Natural killer cell treated with Interleukin-12 subunit alpha and Interleukin-12 subunit beta and Interleukin-15 and Interleukin-18, amount 100 ng/mL, for 72 hours (primary cell): ENCODE measurements at regions not wholly inside any gene's neighbourhood (a gene's known extent, or its start where the extent isn't known, plus 50 kb on each side); places are given as distances from the start of the nearest gene placed in this dataset.
"Not testable (repeated sequence)": the region's sequence is repeated elsewhere in the genome, so short reads cannot be mapped to it uniquely, and the experiment has no call there.

Source experiments
- ATAC-seq, 2 donors: fragments of 150-1000 bp; cut with Tn5 transposase in 1 of 2; sonication (Bioruptor Pico), chemical (Tn5 transposase) in 1 of 2; 2 replicates each; pipeline ENCODE4 v1.10.0; 2021
- DNase-seq: peaks from one replicate; pipeline ENCODE4 v3.0.0; 2022; ENCODE audit warnings: low spot score
- H3K27ac Mint-ChIP-seq, 2 donors: 1 replicate in 1 of 2; 2 replicates in 1 of 2; pipeline ENCODE4 v1.8.0; 2022; ENCODE audit warnings: mixed read lengths in 2 of 2, mild to moderate bottlenecking in 1 of 2, moderate library complexity in 1 of 2
- H3K27me3 Mint-ChIP-seq, 2 donors: 1 replicate in 1 of 2; 2 replicates in 1 of 2; pipeline ENCODE4 v1.8.0; 2022; ENCODE audit warnings: mixed read lengths in 2 of 2
- H3K36me3 Mint-ChIP-seq: one replicate; pipeline ENCODE4 v1.8.0; 2022; ENCODE audit warnings: mixed read lengths
- H3K4me1 Mint-ChIP-seq, 2 donors: 1 replicate in 1 of 2; 2 replicates in 1 of 2; pipeline ENCODE4 v1.8.0; 2022; ENCODE audit warnings: low read depth in 2 of 2, mixed read lengths in 2 of 2, mild to moderate bottlenecking in 1 of 2
- H3K4me3 Mint-ChIP-seq: one replicate; pipeline ENCODE4 v1.8.0; 2022; ENCODE audit warnings: mixed read lengths
- H3K9me3 Mint-ChIP-seq: 2 replicates; pipeline ENCODE4 v1.8.0; 2022; ENCODE audit warnings: mixed read lengths

DNA sequence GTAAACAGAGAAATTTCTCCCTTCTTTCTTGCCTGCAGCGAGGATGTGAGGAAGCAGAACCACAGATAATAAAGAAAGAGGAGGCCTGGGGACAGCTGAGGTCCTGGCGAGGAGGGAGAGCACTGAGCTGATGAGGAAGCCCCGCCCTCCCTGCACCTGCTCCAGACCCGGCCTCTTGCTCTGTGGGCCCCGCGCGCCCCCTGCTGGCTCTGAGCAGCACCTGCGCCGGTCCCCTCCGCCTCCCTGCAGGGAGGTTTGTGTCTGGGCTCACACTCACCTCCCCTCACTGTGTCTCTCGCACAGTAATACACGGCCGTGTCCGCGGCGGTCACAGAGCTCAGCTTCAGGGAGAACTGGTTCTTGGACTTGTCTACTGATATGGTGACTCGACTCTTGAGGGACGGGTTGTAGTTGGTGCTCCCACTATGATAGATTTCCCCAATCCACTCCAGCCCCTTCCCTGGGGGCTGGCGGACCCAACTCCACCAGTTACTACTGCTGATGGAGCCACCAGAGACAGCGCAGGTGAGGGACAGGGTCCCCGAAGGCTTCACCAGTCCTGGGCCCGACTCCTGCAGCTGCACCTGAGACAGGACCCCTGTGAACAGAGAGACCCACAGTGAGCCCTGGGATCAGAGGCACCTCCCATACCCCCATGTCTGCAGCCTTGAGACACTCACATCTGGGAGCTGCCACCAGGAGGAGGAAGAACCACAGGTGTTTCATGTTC is 485.4 kb downstream of the TMEM121 start:
- not testable (repeated sequence) for H3K9me3 Mint-ChIP-seq, H3K36me3 Mint-ChIP-seq, H3K27me3 Mint-ChIP-seq, ATAC-seq
- peaks cover 48 to 51% of the 10 kb centered on the region in 2 donors for H3K4me1 Mint-ChIP-seq
- peak overlapping the region; percentile 92 to 97 for H3K27ac Mint-ChIP-seq
- DNase-seq = peak; percentile 64
- H3K4me3 Mint-ChIP-seq = peak overlapping the region; percentile 66

DNA sequence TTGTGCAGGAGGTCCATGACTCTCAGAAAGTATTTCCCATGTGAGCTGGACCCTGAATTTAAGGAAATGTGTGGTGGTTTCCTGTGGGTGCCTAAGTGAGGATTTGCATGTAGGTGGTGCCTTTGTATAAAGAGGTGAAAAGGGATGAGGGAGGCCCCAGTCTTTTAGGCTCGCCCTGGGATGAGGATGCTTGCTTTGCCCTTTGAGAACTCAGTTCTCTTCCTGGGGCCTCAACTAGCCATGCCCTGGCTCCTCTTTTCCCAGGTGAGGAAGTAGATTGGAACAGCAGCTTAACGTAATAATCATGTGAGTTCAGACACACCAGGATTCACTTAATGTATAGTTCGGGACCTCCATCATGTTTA is 486.0 kb downstream of the TMEM121 start:
- peak overlapping the region; percentile 92 to 97 for H3K27ac Mint-ChIP-seq
- not testable (repeated sequence) for ATAC-seq, H3K9me3 Mint-ChIP-seq, DNase-seq, H3K27me3 Mint-ChIP-seq, H3K36me3 Mint-ChIP-seq
- H3K4me1 Mint-ChIP-seq = peaks cover 46 to 48% of the 10 kb centered on the region in 2 donors
- H3K4me3 Mint-ChIP-seq = peak overlapping the region; percentile 66

DNA sequence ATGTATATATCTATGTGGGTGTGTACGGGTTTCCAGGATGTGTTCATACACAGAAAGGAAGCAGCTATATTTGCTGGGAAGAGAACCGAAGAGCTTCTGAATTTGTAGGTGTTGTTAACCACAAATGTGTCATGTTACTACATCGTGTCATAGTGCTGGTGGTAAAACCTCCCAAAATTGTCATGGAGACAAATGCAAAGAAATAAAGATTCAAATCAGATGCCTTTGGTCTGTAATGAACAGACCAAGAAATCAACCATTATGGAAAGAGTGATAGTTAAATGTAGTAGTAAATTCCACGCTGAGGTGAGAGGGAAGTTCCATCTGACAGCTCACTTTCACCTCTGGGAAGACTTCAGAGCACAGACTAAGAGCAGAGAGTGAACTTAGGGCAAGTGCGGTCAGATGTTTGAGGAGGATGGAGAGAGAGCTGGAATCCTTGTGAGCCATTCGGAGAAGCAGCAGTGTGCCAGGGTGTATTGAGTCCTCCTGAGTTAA is 487.5 kb downstream of the TMEM121 start:
- H3K27me3 Mint-ChIP-seq = no peaks in the 10 kb centered on the region
- H3K9me3 Mint-ChIP-seq = no peaks in the 10 kb centered on the region
- peaks cover 38 to 40% of the 10 kb centered on the region in 2 donors for H3K4me1 Mint-ChIP-seq
- no peaks in the 10 kb centered on the region for H3K36me3 Mint-ChIP-seq
- H3K27ac Mint-ChIP-seq = peak overlapping the region; percentile 92 to 97
- peak overlapping the region; percentile 85 for H3K4me3 Mint-ChIP-seq
- ATAC-seq (peak; percentile 91 to 93), DNase-seq (no peak)

DNA sequence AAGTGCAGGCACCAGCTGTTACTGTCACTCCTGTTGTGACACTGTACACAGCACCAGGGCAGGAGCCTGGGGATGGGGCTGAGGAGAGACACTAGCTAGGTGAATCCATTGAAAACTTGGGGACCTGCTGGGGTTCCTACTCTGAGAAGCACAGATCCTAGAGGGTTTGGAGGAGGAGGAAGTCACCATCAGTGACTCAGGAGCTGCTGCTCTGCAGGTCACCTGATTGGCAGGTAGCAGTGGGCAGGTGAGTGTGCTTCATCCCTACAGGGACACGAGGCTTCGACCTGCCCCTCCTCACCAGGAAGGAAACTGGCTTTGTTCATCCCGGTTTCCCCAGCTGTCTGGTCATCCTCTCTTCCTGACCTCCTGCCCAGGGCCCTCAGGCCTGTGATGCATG is 491.6 kb downstream of the TMEM121 start:
- not testable (repeated sequence) for H3K36me3 Mint-ChIP-seq, H3K4me3 Mint-ChIP-seq, H3K9me3 Mint-ChIP-seq, H3K27ac Mint-ChIP-seq, DNase-seq, H3K27me3 Mint-ChIP-seq, ATAC-seq
- H3K4me1 Mint-ChIP-seq = peaks cover 18 to 23% of the 10 kb centered on the region in 2 donors

DNA sequence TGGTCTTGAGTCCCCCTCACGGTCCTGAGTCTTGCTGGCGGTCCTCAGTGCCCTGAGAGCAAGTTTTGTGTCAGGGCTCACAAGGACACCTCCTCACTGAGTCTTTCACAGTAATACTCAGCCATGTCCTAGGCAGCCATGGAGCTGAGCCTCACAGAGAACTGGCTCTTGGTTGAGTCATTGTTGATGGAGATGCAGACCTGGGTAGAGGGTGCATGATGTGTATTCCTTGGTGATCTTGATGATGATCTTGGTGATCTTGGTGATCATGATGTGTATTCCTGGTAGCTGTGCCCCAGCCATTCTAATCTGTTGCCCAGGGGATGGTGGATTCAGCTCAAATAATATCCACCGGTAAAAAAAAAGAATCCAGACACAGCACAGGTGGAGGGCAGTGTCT is 495.4 kb downstream of the TMEM121 start:
- Mint-ChIP-seq H3K4me1 (peaks cover 0 to 17% of the 10 kb centered on the region in 2 donors), H3K36me3 (no peaks in the 10 kb centered on the region), H3K9me3 (no peaks in the 10 kb centered on the region), H3K27me3 (peaks cover 0 to 2% of the 10 kb centered on the region in 2 donors), H3K27ac (peak overlapping the region in 1 of 2 donors; percentile 11), H3K4me3 (no peak overlapping the region)
- DNase-seq (no peak), ATAC-seq (no peak)

DNA sequence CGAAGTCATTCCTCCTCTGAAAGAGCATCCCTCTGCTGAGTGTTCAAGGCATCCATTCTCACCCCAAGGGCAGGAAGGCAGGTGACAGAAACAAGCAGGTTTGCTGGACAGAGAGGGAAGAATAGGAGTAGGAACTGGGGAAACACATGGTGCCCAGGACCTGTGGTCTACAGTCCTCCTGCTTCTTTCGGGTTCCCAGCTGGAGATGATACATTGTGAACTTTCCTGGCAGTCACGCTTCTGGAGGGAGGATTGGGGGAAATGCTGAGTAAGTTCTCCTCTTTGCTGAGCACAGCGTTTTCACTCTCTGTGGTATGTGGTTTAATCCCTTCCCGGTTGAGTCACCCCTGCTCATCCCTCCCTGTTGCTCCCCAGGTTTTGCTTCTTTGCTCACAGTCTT is 496.3 kb downstream of the TMEM121 start:
- peak overlapping the region in 1 of 2 donors; percentile 11 for H3K27ac Mint-ChIP-seq
- not testable (repeated sequence) for DNase-seq, H3K27me3 Mint-ChIP-seq, H3K36me3 Mint-ChIP-seq, ATAC-seq, H3K9me3 Mint-ChIP-seq, H3K4me3 Mint-ChIP-seq
- H3K4me1 Mint-ChIP-seq = peaks cover 0 to 17% of the 10 kb centered on the region in 2 donors

DNA sequence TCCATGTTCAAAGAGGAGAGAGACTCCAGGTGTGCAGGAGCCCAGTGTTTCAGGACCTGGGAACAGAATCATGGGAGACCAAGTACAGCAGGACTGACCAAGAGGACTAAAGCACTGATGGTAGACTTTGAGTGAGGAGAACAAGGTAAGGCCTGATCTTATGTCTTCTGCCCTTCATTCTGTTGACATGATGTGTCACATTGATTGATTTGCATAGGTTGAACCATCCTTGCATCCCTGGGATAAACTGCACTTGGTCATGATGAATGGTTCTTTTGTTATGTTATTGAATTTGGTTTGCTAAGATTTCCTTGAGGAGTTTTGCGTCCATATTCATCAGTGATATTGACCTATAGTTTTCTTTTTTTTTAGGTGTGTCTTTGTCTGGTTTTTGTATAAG is 497.0 kb downstream of the TMEM121 start:
- ATAC-seq (no peak), DNase-seq (no peak)
- H3K4me1 Mint-ChIP-seq = peaks cover 0 to 20% of the 10 kb centered on the region in 2 donors
- no peaks in the 10 kb centered on the region for H3K9me3 Mint-ChIP-seq
- no peak overlapping the region for H3K4me3 Mint-ChIP-seq
- H3K27ac Mint-ChIP-seq = no peak overlapping the region
- H3K27me3 Mint-ChIP-seq = peaks cover 0 to 4% of the 10 kb centered on the region in 2 donors
- H3K36me3 Mint-ChIP-seq = no peaks in the 10 kb centered on the region

DNA sequence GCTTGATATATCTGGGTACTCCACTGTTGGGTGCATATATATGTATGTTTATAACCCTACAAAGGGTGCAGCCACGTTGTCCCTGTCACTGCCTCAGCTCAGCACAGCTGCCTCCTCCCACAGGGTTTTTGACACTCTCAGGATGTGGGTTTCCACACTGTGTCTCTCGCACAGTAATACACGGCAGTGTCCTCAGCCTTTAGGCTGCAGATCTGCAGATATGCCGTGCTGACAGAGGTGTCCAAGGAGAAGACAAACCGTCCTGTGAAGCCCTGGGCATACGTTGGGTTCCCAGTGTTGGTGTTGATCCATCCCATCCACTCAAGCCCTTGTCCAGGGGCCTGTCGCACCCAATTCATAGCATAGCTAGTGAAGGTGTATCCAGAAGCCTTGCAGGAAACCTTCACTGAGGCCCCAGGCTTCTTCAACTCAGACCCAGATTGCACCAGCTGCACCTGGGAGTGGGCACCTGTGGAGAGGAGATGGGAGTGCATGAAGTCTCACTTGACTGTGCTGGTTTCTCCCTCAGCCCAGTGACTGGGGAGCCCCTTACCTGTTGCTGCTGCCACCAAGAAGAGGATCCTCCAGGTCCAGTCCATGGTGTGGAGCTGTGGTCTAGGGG is 498.7 kb downstream of the TMEM121 start:
- DNase-seq (no peak), ATAC-seq (peak in 1 of 2 donors; percentile 84)
- Mint-ChIP-seq H3K27ac (peak overlapping the region in 1 of 2 donors; percentile 34), H3K27me3 (peaks cover 0 to 6% of the 10 kb centered on the region in 2 donors), H3K4me1 (peaks cover 0 to 17% of the 10 kb centered on the region in 2 donors), H3K4me3 (no peak overlapping the region), H3K36me3 (no peaks in the 10 kb centered on the region), H3K9me3 (no peaks in the 10 kb centered on the region)

DNA sequence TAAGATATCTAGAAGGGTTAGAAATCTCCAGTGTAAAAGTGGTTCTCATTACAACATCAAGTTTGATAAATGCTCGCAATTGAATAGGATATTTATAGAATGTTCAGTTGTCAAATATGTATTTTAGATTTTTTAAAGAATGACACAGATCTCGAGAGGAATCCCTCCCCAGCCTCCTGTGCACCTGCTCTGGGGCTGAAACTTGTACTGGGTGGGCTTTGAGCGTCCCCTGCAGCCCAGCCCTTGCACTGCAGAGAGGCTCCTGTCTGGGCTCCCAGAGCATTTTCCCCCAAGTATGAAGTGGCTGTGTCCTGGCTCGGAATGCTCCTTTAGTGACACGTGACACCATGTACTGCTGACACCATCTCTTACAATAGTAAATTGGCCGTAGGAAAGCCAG is 499.6 kb downstream of the TMEM121 start:
- DNase-seq (no peak), ATAC-seq (no peak)
- H3K9me3 Mint-ChIP-seq = no peaks in the 10 kb centered on the region
- H3K27me3 Mint-ChIP-seq = peaks cover 0 to 6% of the 10 kb centered on the region in 2 donors
- H3K27ac Mint-ChIP-seq = no peak overlapping the region
- H3K4me1 Mint-ChIP-seq = peaks cover 0 to 17% of the 10 kb centered on the region in 2 donors
- H3K36me3 Mint-ChIP-seq = no peaks in the 10 kb centered on the region
- no peak overlapping the region for H3K4me3 Mint-ChIP-seq

DNA sequence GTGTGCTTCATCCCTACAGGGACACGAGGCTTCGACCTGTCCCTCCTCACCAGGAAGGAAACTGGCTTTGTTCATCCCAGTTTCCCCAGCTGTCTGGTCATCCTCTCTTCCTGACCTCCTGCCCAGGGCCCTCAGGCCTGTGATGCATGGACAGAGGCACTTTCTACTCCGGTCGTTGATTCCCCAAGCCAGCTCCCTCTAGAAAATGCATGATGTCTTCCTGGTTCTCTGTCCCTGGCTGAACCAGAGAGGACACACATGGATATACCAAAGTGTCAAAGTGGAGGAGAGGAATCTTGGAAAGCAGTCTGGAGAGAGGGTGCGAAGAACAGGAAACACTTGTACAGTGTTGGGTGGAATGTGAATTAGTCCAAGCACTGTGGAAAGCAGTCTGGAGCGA is 501.4 kb downstream of the TMEM121 start:
- not testable (repeated sequence) for H3K36me3 Mint-ChIP-seq, H3K27me3 Mint-ChIP-seq, H3K4me3 Mint-ChIP-seq, H3K9me3 Mint-ChIP-seq, ATAC-seq, DNase-seq
- Mint-ChIP-seq H3K4me1 (peaks cover 0 to 14% of the 10 kb centered on the region in 2 donors), H3K27ac (peak overlapping the region in 1 of 2 donors; percentile 65)

DNA sequence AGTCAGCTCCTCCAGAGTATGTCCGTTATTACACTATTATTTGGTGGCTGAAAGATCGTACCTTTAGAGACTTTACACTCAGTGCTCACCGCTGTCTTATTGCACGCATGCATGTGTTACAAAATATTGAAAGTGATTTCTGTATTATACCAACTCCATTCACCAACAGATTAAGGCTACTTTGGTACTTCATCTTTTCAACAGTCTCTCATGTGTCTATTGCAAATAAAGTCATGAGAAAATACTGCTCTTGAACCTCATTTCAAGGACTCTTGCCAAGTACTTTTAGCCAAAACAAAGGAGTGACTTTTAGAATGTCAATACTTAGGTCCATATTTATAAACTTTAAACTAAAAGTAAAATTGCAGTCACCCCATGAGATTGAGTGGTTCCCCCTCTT is 503.6 kb downstream of the TMEM121 start:
- no peak overlapping the region for H3K4me3 Mint-ChIP-seq
- no peaks in the 10 kb centered on the region for H3K36me3 Mint-ChIP-seq
- ATAC-seq (no peak), DNase-seq (no peak)
- peaks cover 0 to 5% of the 10 kb centered on the region in 2 donors for H3K4me1 Mint-ChIP-seq
- H3K9me3 Mint-ChIP-seq = no peaks in the 10 kb centered on the region
- peak overlapping the region in 1 of 2 donors; percentile 77 for H3K27ac Mint-ChIP-seq
- H3K27me3 Mint-ChIP-seq = peaks cover 0 to 10% of the 10 kb centered on the region in 2 donors

DNA sequence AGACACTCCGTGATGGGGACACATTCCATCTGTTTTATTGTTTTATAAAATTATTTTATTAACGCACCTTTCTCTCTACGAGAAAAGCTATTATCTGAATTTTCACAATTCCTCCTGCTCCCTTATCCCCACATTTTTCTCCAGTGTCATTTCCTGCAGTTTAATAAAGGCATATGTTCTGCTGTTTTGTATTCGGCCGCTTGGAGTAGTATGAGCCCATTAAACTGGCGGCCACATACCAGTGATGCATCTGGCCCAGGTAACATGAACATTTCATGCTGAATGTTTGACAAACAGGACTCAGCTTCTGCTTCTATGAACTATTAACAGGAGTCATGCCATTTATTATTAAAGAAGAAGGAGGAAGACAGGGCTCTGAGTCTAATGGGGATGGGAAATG is 511.0 kb downstream of the TMEM121 start:
- no peak overlapping the region for H3K4me3 Mint-ChIP-seq
- peak overlapping the region in 1 of 2 donors; percentile 24 for H3K27ac Mint-ChIP-seq
- H3K36me3 Mint-ChIP-seq = no peaks in the 10 kb centered on the region
- H3K4me1 Mint-ChIP-seq = peaks cover 4 to 17% of the 10 kb centered on the region in 2 donors
- H3K27me3 Mint-ChIP-seq = peaks cover 0 to 21% of the 10 kb centered on the region in 2 donors
- ATAC-seq (no peak), DNase-seq (no peak)
- H3K9me3 Mint-ChIP-seq = no peaks in the 10 kb centered on the region

DNA sequence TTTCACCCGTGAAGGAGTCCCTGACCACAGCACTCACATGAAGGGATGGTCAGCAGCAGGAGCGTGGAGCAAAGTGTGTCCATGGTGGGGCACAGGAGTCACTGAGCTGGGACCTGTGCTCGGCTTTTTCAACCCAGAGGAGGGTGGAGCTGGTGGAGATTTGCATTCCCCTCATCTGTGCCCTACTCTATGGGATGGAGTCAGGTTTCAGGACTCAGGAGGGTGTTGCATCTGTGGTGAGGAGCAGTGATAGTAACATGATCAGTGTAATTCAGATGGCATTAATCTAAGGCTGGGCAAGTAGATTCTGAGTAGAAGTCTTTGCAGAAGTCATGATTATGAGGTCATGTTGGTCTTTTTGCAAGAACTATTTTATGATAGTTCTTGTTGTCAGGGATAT is 511.9 kb downstream of the TMEM121 start:
- DNase-seq = no peak
- no peak for ATAC-seq
- no peak overlapping the region for H3K4me3 Mint-ChIP-seq
- H3K27ac Mint-ChIP-seq = peak overlapping the region in 1 of 2 donors; percentile 24
- peaks cover 4 to 17% of the 10 kb centered on the region in 2 donors for H3K4me1 Mint-ChIP-seq
- H3K9me3 Mint-ChIP-seq = no peaks in the 10 kb centered on the region
- H3K36me3 Mint-ChIP-seq = no peaks in the 10 kb centered on the region
- peaks cover 0 to 24% of the 10 kb centered on the region in 2 donors for H3K27me3 Mint-ChIP-seq

DNA sequence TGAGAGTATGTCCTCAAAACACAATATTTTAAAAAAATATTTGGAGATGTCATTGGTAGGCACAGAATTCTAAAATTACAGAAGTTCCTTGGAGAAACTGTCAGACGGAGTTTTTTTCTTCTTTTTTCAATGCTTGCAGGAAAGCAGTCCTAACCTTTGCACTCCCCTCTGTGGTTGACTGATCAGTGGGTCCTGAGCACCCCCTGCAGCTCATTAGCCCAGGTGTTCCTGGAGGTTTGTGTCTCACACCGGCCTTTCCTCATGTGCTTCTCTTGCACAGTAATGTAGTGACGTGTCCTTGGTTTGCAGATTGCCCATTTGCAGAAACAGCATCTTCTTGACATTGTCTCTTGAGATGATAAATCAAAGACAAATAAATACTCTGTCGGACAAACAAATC is 513.0 kb downstream of the TMEM121 start:
- Mint-ChIP-seq H3K27me3 (peaks cover 0 to 23% of the 10 kb centered on the region in 2 donors), H3K36me3 (no peaks in the 10 kb centered on the region), H3K27ac (peak overlapping the region in 1 of 2 donors; percentile 24), H3K9me3 (no peaks in the 10 kb centered on the region), H3K4me3 (no peak overlapping the region), H3K4me1 (peaks cover 7 to 19% of the 10 kb centered on the region in 2 donors)
- peak; percentile 85 to 94 for ATAC-seq
- DNase-seq = peak; percentile 81
